ENCODE measurements at regions not wholly inside any gene's neighbourhood (a gene's known extent, or its start where the extent isn't known, plus 50 kb on each side); places are given as distances from the start of the nearest gene placed in this dataset.

GRCh38 chr14:101439023-101439422 lies 122.3 kb upstream of the DIO3 start:
- TF ChIP-seq CTCF (IDR thresholded peaks at IDR 0.05), result no peak
- TF ChIP-seq POLR2A (IDR thresholded peaks at IDR 0.05), result no peak

All from right lobe of liver (tissue), 4 donors.